Brain microvascular endothelial cell (primary cell): ENCODE measurements at regions not wholly inside any gene's neighbourhood (a gene's known extent, or its start where the extent isn't known, plus 50 kb on each side); places are given as distances from the start of the nearest gene placed in this dataset.

Experiments used
- DNase-seq: peaks from one replicate; pipeline ENCODE4 v3.0.0-alpha.2; 2020
- H3K27ac ChIP-seq: fragments of 250-450 bp; sonication (Bioruptor Pico); 2 replicates; pipeline ENCODE4 v1.5.1; 2020; ENCODE audit warnings: mild to moderate bottlenecking, moderate library complexity
- H3K27me3 ChIP-seq: fragments of 250-450 bp; sonication (Bioruptor Pico); replicated peaks from 2 replicates; pipeline ENCODE4 v1.5.1; 2020; ENCODE audit warnings: mild to moderate bottlenecking
- H3K36me3 ChIP-seq: fragments of 250-450 bp; sonication (Bioruptor Pico); replicated peaks from 2 replicates; pipeline ENCODE4 v1.5.1; 2020; ENCODE audit warnings: mild to moderate bottlenecking
- H3K4me3 ChIP-seq: 2 replicates; pipeline ENCODE4 v1.5.1; 2011; ENCODE audit warnings: low read depth, mild to moderate bottlenecking, control low read depth, low read length, moderate library complexity
- CTCF ChIP-seq: IDR thresholded peaks from 2 replicates; pipeline ENCODE4 v1.5.1; 2011; ENCODE audit warnings: low read depth, mild to moderate bottlenecking, moderate library complexity, low read length, control low read depth, inconsistent platforms; ENCODE audit errors: missing control alignments
- in situ Hi-C: cut with HindIII; loops from 2 replicates; pipeline ENCODE4 v1.10.0; 2017; ENCODE audit warnings: low sequenced_read_pairs, low pct_ligation_motif_present

DNA sequence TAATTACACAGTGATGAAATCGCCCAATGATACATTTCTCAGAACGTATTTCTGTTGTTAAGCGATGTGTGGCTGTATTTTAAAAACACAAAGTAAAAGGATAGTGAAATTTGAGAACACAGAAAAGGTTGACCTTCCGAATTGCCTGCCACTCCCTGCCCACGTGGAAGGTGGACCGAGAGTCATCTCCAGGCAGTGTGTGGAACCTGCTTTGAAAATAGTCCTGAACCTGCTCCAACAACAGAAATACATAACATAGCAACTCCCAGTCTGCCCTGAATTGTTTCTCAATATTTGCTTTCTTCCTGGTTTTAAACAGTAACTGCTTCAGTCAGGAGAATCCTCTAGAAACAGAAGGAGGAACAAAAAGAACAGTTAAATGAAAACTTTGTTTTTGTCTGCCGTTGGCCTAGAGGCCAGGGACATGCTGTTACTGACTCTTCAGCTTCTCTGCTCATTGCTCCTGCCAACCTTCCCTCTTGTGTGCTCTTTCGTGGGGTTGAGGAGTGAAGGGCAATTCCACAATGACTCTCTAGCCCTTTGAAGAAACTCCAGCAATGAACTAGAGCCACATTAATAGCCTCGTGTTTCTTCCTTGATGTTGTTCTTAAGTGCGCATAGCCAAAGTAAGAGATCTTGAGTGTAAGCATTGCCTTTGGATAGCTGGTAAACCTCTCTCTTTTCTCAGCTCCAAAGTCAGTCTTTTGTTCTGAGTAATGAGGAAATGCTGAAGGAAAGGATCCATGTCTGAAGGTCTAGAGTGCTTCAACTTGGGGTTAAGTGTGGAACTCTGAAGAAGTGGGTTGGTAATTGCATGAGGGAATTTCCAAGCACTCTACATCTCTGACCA is 452.5 kb upstream of the CCL2 start:
- DNase-seq = no peak
- Histone ChIP-seq H3K36me3 (no peaks in the 10 kb centered on the region), H3K27me3 (no peaks in the 10 kb centered on the region), H3K27ac (no peak overlapping the region), H3K4me3 (no peak overlapping the region)
- in situ Hi-C loops = no loop called here
- TF ChIP-seq CTCF = no peak

DNA sequence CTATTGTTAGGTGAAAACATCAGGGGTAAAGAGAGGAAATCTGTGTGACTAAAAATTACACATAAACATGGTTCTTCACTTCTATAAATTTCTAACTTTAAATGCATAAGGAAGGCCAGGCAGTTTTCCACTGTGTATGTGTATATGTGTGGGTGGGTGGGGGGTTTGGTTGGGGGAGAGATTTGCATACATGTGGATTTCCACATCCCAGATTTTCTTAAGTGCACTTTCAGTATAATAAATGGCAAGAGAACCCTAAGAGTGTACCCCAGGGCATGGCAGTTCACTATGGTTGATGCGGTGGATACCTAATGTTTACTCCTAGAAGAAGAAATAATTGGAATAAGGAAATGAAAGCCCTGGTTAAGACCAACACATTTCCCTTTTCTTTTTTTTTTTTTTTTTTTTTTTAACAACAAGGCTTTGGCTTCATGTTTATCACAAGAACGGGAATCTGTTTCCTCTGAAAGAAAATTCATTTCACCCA is 451.8 kb upstream of the CCL2 start:
- H3K36me3 ChIP-seq = no peaks in the 10 kb centered on the region
- DNase-seq = no peak
- in situ Hi-C loops = no loop called here
- H3K27ac ChIP-seq = no peak overlapping the region
- H3K4me3 ChIP-seq = no peak overlapping the region
- H3K27me3 ChIP-seq = no peaks in the 10 kb centered on the region
- no peak for TF ChIP-seq CTCF

- no peak overlapping the region for H3K4me3 ChIP-seq
- no peak for TF ChIP-seq CTCF
- H3K27me3 ChIP-seq = no peaks in the 10 kb centered on the region
- no peak for DNase-seq
- in situ Hi-C loops = no loop called here
- H3K36me3 ChIP-seq = no peaks in the 10 kb centered on the region
- H3K27ac ChIP-seq = no peak overlapping the region
Observed at GRCh38 chr17:33803686-33804085, 451.4 kb upstream of the CCL2 start.

DNA sequence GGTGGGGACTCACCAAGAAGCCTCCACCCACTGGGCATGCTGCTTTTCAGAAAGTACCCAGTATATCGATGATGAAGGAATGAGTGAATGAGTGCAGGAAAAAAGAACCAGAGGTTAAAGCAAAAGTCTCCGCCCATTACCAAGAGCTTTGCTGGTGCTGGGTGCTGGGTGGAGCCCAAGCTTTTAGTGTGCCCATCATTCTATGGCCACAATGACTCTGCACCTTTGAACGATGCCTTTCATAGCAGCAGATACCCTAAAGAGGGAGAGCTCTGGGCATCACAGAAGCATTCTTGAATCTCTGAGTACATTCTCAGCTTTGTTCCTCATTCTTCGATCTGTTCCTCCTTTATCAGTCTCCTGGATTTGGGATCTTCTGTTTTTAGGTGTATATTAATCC is 450.7 kb upstream of the CCL2 start:
- in situ Hi-C loops = no loop called here
- DNase-seq = no peak
- no peak overlapping the region for H3K27ac ChIP-seq
- H3K4me3 ChIP-seq = no peak overlapping the region
- no peaks in the 10 kb centered on the region for H3K36me3 ChIP-seq
- no peaks in the 10 kb centered on the region for H3K27me3 ChIP-seq
- TF ChIP-seq CTCF = no peak

GRCh38 chr17:33806631-33807030 is 448.5 kb upstream of the CCL2 start:
- in situ Hi-C loops = no loop called here
- TF ChIP-seq CTCF = no peak

GRCh38 chr17:33809748-33810147 is 445.3 kb upstream of the CCL2 start:
- no peak overlapping the region for H3K4me3 ChIP-seq
- H3K27me3 ChIP-seq = no peaks in the 10 kb centered on the region
- TF ChIP-seq CTCF = no peak
- no peaks in the 10 kb centered on the region for H3K36me3 ChIP-seq
- no peak for DNase-seq
- in situ Hi-C loops = no loop called here
- no peak overlapping the region for H3K27ac ChIP-seq

More at GRCh38 chr17:33806631-33807030, 448.5 kb upstream of the CCL2 start:
- Histone ChIP-seq H3K27me3 (no peaks in the 10 kb centered on the region), H3K27ac (no peak overlapping the region), H3K4me3 (no peak overlapping the region), H3K36me3 (no peaks in the 10 kb centered on the region)
- no peak for DNase-seq
